22Rv1 (cell line): ENCODE measurements at regions not wholly inside any gene's neighbourhood (a gene's known extent, or its start where the extent isn't known, plus 50 kb on each side); places are given as distances from the start of the nearest gene placed in this dataset.

ENCODE experiments used
- ZFX ChIP-seq: fragments of 450-650 bp; IDR thresholded peaks from 2 replicates; pipeline ENCODE4 v1.6.1; 2017; ENCODE audit warnings: antibody characterized with exemption, borderline replicate concordance
- TF ChIP-seq, protein P1 (sequence below): fragments of 450-650 bp; IDR thresholded peaks from 2 replicates; pipeline ENCODE4 v1.5.1; 2017; ENCODE audit warnings: mild to moderate bottlenecking

DNA sequence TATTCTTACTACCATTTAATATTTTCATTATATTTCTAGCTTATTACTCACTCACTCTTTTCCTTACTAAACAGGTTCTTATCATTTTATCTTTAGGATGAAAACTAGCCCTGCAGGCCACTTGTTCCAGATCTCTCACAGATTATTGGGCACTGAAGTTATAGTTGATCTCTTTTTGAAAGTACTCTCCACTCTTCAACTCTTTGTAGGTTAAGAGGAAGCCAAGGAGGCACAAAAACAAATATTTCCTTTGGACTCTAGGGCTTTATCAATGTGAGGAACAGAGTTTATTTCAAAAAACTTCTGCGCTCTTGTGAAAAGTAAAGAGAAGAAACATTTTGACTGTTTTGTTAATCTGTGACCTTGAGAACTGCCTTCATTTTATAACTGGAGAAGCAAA, 96.0 kb upstream of the NPHP3 start:
- TF ChIP-seq, protein P1, sequence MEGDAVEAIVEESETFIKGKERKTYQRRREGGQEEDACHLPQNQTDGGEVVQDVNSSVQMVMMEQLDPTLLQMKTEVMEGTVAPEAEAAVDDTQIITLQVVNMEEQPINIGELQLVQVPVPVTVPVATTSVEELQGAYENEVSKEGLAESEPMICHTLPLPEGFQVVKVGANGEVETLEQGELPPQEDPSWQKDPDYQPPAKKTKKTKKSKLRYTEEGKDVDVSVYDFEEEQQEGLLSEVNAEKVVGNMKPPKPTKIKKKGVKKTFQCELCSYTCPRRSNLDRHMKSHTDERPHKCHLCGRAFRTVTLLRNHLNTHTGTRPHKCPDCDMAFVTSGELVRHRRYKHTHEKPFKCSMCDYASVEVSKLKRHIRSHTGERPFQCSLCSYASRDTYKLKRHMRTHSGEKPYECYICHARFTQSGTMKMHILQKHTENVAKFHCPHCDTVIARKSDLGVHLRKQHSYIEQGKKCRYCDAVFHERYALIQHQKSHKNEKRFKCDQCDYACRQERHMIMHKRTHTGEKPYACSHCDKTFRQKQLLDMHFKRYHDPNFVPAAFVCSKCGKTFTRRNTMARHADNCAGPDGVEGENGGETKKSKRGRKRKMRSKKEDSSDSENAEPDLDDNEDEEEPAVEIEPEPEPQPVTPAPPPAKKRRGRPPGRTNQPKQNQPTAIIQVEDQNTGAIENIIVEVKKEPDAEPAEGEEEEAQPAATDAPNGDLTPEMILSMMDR: no peak
- TF ChIP-seq ZFX: no peak
